ENCODE measurements at regions not wholly inside any gene's neighbourhood (a gene's known extent, or its start where the extent isn't known, plus 50 kb on each side); places are given as distances from the start of the nearest gene placed in this dataset.
"Not testable (repeated sequence)": the region's sequence is repeated elsewhere in the genome, so short reads cannot be mapped to it uniquely, and the experiment has no call there.

- no peak for DNase-seq
These were observed 673.6 kb upstream of the PITX2 start for GRCh38 chr4:111296466-111296865.

- no peak for DNase-seq
These were observed 680.9 kb upstream of the PITX2 start for GRCh38 chr4:111303806-111304205.

- DNase-seq: no peak
These were observed 700.6 kb upstream of the PITX2 start for GRCh38 chr4:111323496-111323895.

GRCh38 chr4:111323916-111324315, 701.0 kb upstream of the PITX2 start:
- DNase-seq: no peak

GRCh38 chr4:111326450-111326849, 703.6 kb upstream of the PITX2 start:
- DNase-seq: no peak

GRCh38 chr4:111330786-111331185, 707.9 kb upstream of the PITX2 start:
- no peak for DNase-seq

GRCh38 chr4:111334361-111334760, 711.5 kb upstream of the PITX2 start:
- DNase-seq: no peak

GRCh38 chr4:111337186-111337876, 714.5 kb upstream of the PITX2 start:
- not testable (repeated sequence) for DNase-seq

- DNase-seq: no peak
These were observed 736.7 kb upstream of the PITX2 start for GRCh38 chr4:111359602-111360001.

- no peak for DNase-seq
These were observed 738.0 kb upstream of the PITX2 start for GRCh38 chr4:111360906-111361305.

GRCh38 chr4:111362941-111363361, 740.1 kb upstream of the PITX2 start:
- peak; percentile 13 for DNase-seq

GRCh38 chr4:111377880-111378279, 755.0 kb upstream of the PITX2 start:
- not testable (repeated sequence) for DNase-seq

- DNase-seq: no peak
These were observed 756.7 kb upstream of the FAM241A start for GRCh38 chr4:111388561-111388960.

- no peak for DNase-seq
These were observed 753.4 kb upstream of the FAM241A start for GRCh38 chr4:111391829-111392228.

GRCh38 chr4:111393781-111394180, 751.5 kb upstream of the FAM241A start:
- DNase-seq: no peak

- peak; percentile 14 for DNase-seq
These were observed 746.3 kb upstream of the FAM241A start for GRCh38 chr4:111398906-111399330.

GRCh38 chr4:111399623-111400022, 745.6 kb upstream of the FAM241A start:
- DNase-seq: peak; percentile 62

GRCh38 chr4:111400741-111401140, 744.5 kb upstream of the FAM241A start:
- no peak for DNase-seq

- DNase-seq: no peak
These were observed 740.6 kb upstream of the FAM241A start for GRCh38 chr4:111404673-111405072.

- DNase-seq: no peak
These were observed 739.3 kb upstream of the FAM241A start for GRCh38 chr4:111405989-111406388.

GRCh38 chr4:111410571-111410970, 734.7 kb upstream of the FAM241A start:
- DNase-seq: no peak

- no peak for DNase-seq
These were observed 727.7 kb upstream of the FAM241A start for GRCh38 chr4:111417521-111417920.

- no peak for DNase-seq
These were observed 711.8 kb upstream of the FAM241A start for GRCh38 chr4:111433441-111433840.

- DNase-seq: no peak
These were observed 710.7 kb upstream of the FAM241A start for GRCh38 chr4:111434586-111434985.

Measured in NCI-H82 (cell line).